IMR-90 (cell line): ENCODE measurements at regions not wholly inside any gene's neighbourhood (a gene's known extent, or its start where the extent isn't known, plus 50 kb on each side); places are given as distances from the start of the nearest gene placed in this dataset.

ENCODE experiments used
- CEBPB ChIP-seq: IDR thresholded peaks from 2 replicates; pipeline ENCODE4 v1.6.1; 2012; ENCODE audit warnings: low read depth, low read length, improper control_type of control experiment
- CHD1 ChIP-seq: IDR thresholded peaks from 2 replicates; pipeline ENCODE4 v1.6.1; 2012; ENCODE audit warnings: low read depth, low read length, improper control_type of control experiment
- CTCF ChIP-seq: conservative IDR thresholded peaks from 2 replicates; pipeline ENCODE4 v1.5.1; 2012; ENCODE audit warnings: mild to moderate bottlenecking, low read depth, low read length, improper control_type of control experiment
- MAZ ChIP-seq: IDR thresholded peaks from 2 replicates; pipeline ENCODE4 v1.6.1; 2012; ENCODE audit warnings: low read depth, mild to moderate bottlenecking, low read length, improper control_type of control experiment, moderate library complexity, borderline replicate concordance
- MXI1 ChIP-seq: IDR thresholded peaks from 2 replicates; pipeline ENCODE4 v1.6.1; 2012; ENCODE audit warnings: low read depth, mild to moderate bottlenecking, low read length, moderate library complexity, borderline replicate concordance
- POLR2A ChIP-seq: IDR thresholded peaks from 2 replicates; pipeline ENCODE4 v1.6.1; 2012; ENCODE audit warnings: mild to moderate bottlenecking, low read depth, low read length
- RAD21 ChIP-seq: IDR thresholded peaks from 2 replicates; pipeline ENCODE4 v1.6.1; 2012; ENCODE audit warnings: low read length, improper control_type of control experiment
- RCOR1 ChIP-seq: IDR thresholded peaks from 2 replicates; pipeline ENCODE4 v1.6.1; 2012; ENCODE audit warnings: mild to moderate bottlenecking, low read length, improper control_type of control experiment; ENCODE audit not compliant: insufficient replicate concordance
- RFX5 ChIP-seq: IDR thresholded peaks from 2 replicates; pipeline ENCODE4 v1.8.0; 2012; ENCODE audit warnings: low read depth, mild to moderate bottlenecking, low read length, moderate library complexity
- SMC3 ChIP-seq: fragments of 150-350 bp; IDR thresholded peaks from 2 replicates; pipeline ENCODE4 v1.6.1; 2016; ENCODE audit warnings: low read depth, mild to moderate bottlenecking, antibody characterized with exemption, low read length, moderate library complexity

GRCh38 chr9:21744320-21744719 lies 58.1 kb upstream of the MTAP start:
- TF ChIP-seq RAD21 (no peak), CTCF (no peak), MXI1 (no peak), CHD1 (no peak), RFX5 (no peak), CEBPB (no peak), MAZ (no peak), RCOR1 (no peak), POLR2A (no peak), SMC3 (no peak)
